Trophoblast cell (in vitro differentiated cells and primary cell): ENCODE measurements at regions not wholly inside any gene's neighbourhood (a gene's known extent, or its start where the extent isn't known, plus 50 kb on each side); places are given as distances from the start of the nearest gene placed in this dataset.

Experiments
- DNase-seq, 2 donors: peaks; one replicate each; pipeline ENCODE4 v3.0.0-alpha.2; 2016
- H2AFZ ChIP-seq: 2 replicates; pipeline ENCODE4 v1.6.1; 2013; ENCODE audit warnings: low read length, moderate library complexity, mild to moderate bottlenecking; ENCODE audit not compliant: insufficient read depth, poor library complexity
- H2AK5ac ChIP-seq: 2 replicates; pipeline ENCODE4 v1.6.1; 2013; ENCODE audit warnings: mild to moderate bottlenecking, low read length
- H2BK120ac ChIP-seq: 2 replicates; pipeline ENCODE4 v1.6.1; 2013; ENCODE audit warnings: low read length, mild to moderate bottlenecking, moderate library complexity; ENCODE audit not compliant: insufficient read depth, poor library complexity
- H2BK12ac ChIP-seq: 2 replicates; pipeline ENCODE4 v1.6.1; 2013; ENCODE audit warnings: mild to moderate bottlenecking, low read length, moderate library complexity
- H2BK5ac ChIP-seq: 2 replicates; pipeline ENCODE4 v1.6.1; 2013; ENCODE audit warnings: low read length, low read depth, moderate library complexity, mild to moderate bottlenecking; ENCODE audit not compliant: poor library complexity
- H3K14ac ChIP-seq: 2 replicates; pipeline ENCODE4 v1.6.1; 2013; ENCODE audit warnings: mild to moderate bottlenecking, low read length
- H3K18ac ChIP-seq: 2 replicates; pipeline ENCODE4 v1.6.1; 2013; ENCODE audit warnings: mild to moderate bottlenecking, low read length
- H3K23ac ChIP-seq: 2 replicates; pipeline ENCODE4 v1.6.1; 2013; ENCODE audit warnings: low read length
- H3K27ac ChIP-seq: 2 replicates; pipeline ENCODE4 v1.5.1; 2013; ENCODE audit warnings: low read depth, mild to moderate bottlenecking, inconsistent platforms, low read length, moderate library complexity
- H3K27me3 ChIP-seq: 2 replicates; pipeline ENCODE4 v1.6.1; 2013; ENCODE audit warnings: inconsistent platforms, mild to moderate bottlenecking, low read length, moderate library complexity; ENCODE audit not compliant: insufficient read depth
- H3K36me3 ChIP-seq, 2 experiments: 1 replicate in 1 of 2; 2 replicates in 1 of 2; pipeline ENCODE4 v1.6.1; 2013; ENCODE audit warnings: low read length in 2 of 2, mild to moderate bottlenecking in 2 of 2, moderate library complexity in 1 of 2; ENCODE audit not compliant: insufficient read depth in 2 of 2, control insufficient read depth in 1 of 2
- H3K4ac ChIP-seq: 2 replicates; pipeline ENCODE4 v1.6.1; 2013; ENCODE audit warnings: low read depth, mild to moderate bottlenecking, low read length, moderate library complexity
- H3K4me1 ChIP-seq, 2 experiments: 1 replicate in 1 of 2; 2 replicates in 1 of 2; pipeline ENCODE4 v1.6.1; 2013; ENCODE audit warnings: low read length in 2 of 2, mild to moderate bottlenecking in 2 of 2, moderate library complexity in 1 of 2; ENCODE audit not compliant: insufficient read depth in 2 of 2, control insufficient read depth in 1 of 2
- H3K4me2 ChIP-seq: 2 replicates; pipeline ENCODE4 v1.6.1; 2013; ENCODE audit warnings: inconsistent platforms, mild to moderate bottlenecking, low read length, moderate library complexity
- H3K4me3 ChIP-seq: 2 replicates; pipeline ENCODE4 v1.5.1; 2013; ENCODE audit warnings: mild to moderate bottlenecking, low read depth, low read length, inconsistent platforms
- H3K79me1 ChIP-seq: one replicate; pipeline ENCODE4 v1.6.1; 2013; ENCODE audit warnings: low read length
- H3K79me2 ChIP-seq: 2 replicates; pipeline ENCODE4 v1.6.1; 2013; ENCODE audit warnings: low read length, mild to moderate bottlenecking; ENCODE audit not compliant: control insufficient read depth, insufficient read depth, poor library complexity
- H3K9ac ChIP-seq: 2 replicates; pipeline ENCODE4 v1.6.1; 2013; ENCODE audit warnings: mild to moderate bottlenecking, low read length
- H3K9me3 ChIP-seq: 2 replicates; pipeline ENCODE4 v1.6.1; 2013; ENCODE audit warnings: low read depth, mild to moderate bottlenecking, control low read depth, inconsistent platforms, low read length; ENCODE audit not compliant: insufficient read depth
- H4K12ac ChIP-seq: 2 replicates; pipeline ENCODE4 v1.6.1; 2013; ENCODE audit warnings: low read depth, mild to moderate bottlenecking, low read length, moderate library complexity
- H4K8ac ChIP-seq: 2 replicates; pipeline ENCODE4 v1.6.1; 2013; ENCODE audit warnings: low read depth, mild to moderate bottlenecking, low read length, moderate library complexity
- H4K91ac ChIP-seq: one replicate; pipeline ENCODE4 v1.6.1; 2013; ENCODE audit warnings: low read depth, mild to moderate bottlenecking, low read length, moderate library complexity
- WGBS: extraction: QIAGEN DNeasy Blood & Tissue Kit; methylation state at CpG from one replicate; pipeline ENCODE4 v1.1.7; 2013; ENCODE audit warnings: missing lambda C conversion rate; ENCODE audit not compliant: insufficient read length, insufficient coverage; ENCODE audit errors: extremely low coverage; 5-methylcytosine and 5-hydroxymethylcytosine counted together

DNA sequence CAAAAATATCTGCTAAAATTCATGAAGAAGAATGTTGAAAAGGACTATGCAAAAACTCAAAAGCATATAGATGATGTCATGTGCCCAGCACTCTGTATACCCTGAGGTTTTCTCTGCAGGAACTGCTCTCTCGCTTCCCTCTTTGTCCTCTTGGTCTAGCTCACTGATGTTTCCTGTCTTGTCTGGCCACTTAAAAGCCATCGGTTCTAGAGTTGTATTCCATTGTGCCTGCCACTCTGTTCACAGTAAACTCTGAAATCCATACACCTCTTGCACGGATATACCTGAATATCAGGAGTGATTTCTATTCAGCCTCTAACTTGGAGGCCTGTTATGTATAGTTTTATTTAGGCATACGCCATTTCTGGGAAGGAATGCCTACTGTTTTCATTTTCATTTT lies 101.0 kb upstream of the CNTNAP4 start:
- no peak overlapping the region for H3K4ac ChIP-seq
- no peak overlapping the region for H4K12ac ChIP-seq
- no peaks in the 10 kb centered on the region for H3K79me1 ChIP-seq
- no peaks in the 10 kb centered on the region for H3K4me1 ChIP-seq
- H3K18ac ChIP-seq: no peak overlapping the region
- H3K9ac ChIP-seq: no peak overlapping the region
- WGBS: no CpG with 5 or more reads among the region's 4 CpGs
- H3K4me3 ChIP-seq: no peak overlapping the region
- H2BK12ac ChIP-seq: no peak overlapping the region
- no peak overlapping the region for H4K91ac ChIP-seq
- no peak overlapping the region for H2BK120ac ChIP-seq
- H3K36me3 ChIP-seq: no peaks in the 10 kb centered on the region
- H4K8ac ChIP-seq: no peak overlapping the region
- H3K14ac ChIP-seq: no peak overlapping the region
- H3K27me3 ChIP-seq: no peaks in the 10 kb centered on the region
- no peak overlapping the region for H2AK5ac ChIP-seq
- H3K79me2 ChIP-seq: no peaks in the 10 kb centered on the region
- H3K23ac ChIP-seq: no peak overlapping the region
- H3K27ac ChIP-seq: no peak overlapping the region
- DNase-seq: no peak
- H3K9me3 ChIP-seq: no peaks in the 10 kb centered on the region
- H2BK5ac ChIP-seq: no peak overlapping the region
- no peak overlapping the region for H3K4me2 ChIP-seq
- H2AFZ ChIP-seq: no peak overlapping the region

DNA sequence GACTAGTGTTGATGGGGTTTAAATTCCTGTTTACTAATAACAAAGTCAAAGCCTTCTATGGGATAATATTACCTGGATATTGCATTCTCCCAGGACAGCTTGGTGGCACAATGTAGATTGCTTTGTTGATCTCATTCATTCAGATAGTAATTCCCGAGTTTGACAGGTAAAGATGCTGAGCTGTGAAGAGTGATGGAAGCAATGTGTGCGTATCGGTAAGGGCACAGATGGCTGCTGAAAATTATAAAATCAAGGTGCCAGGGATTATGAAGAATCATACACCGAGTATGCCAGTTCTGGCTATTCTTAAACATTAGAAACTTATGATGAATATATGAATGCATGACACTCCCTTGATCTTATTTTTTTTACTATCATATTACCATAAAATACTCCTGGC lies 100.6 kb upstream of the CNTNAP4 start:
- WGBS: no CpG with 5 or more reads among the region's 4 CpGs
- no peak overlapping the region for H2BK120ac ChIP-seq
- no peaks in the 10 kb centered on the region for H3K27me3 ChIP-seq
- H2AK5ac ChIP-seq: no peak overlapping the region
- H2BK5ac ChIP-seq: no peak overlapping the region
- H3K27ac ChIP-seq: no peak overlapping the region
- H2BK12ac ChIP-seq: no peak overlapping the region
- H3K14ac ChIP-seq: no peak overlapping the region
- no peaks in the 10 kb centered on the region for H3K4me1 ChIP-seq
- no peak overlapping the region for H3K18ac ChIP-seq
- H3K4ac ChIP-seq: no peak overlapping the region
- no peak overlapping the region for H3K9ac ChIP-seq
- no peaks in the 10 kb centered on the region for H3K79me2 ChIP-seq
- H3K9me3 ChIP-seq: no peaks in the 10 kb centered on the region
- H4K12ac ChIP-seq: no peak overlapping the region
- H3K79me1 ChIP-seq: no peaks in the 10 kb centered on the region
- H4K91ac ChIP-seq: no peak overlapping the region
- no peak overlapping the region for H2AFZ ChIP-seq
- no peak for DNase-seq
- H3K4me2 ChIP-seq: no peak overlapping the region
- no peak overlapping the region for H4K8ac ChIP-seq
- H3K23ac ChIP-seq: no peak overlapping the region
- no peaks in the 10 kb centered on the region for H3K36me3 ChIP-seq
- H3K4me3 ChIP-seq: no peak overlapping the region

DNA sequence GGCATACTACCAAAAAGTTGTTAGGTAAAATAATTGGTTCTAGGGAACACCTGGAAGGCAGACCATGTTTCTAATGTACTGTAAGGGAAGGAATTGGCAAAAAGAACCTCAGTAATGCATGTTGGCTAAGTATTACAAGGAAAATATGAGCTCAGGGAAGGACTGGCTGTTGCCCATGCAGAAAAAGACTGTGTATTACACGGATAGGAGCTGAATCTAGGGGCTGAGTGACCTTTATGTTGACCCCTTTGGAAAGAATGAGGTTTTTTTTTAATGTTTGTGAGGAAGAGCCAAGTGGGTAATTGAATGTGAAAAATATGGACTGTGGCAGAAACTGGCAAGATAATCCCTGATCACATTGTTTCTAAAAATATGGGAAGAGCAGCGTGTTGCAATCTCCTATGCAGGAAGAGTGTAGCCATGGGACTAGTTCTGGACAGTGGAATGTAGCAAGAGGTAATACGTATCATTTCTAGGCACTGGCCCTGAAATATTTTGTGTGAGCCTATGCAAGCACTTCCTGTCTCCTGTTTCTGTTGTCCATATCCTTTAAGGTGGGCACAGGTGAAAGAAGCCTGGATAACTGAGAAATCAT lies 95.1 kb upstream of the CNTNAP4 start:
- Histone ChIP-seq H3K79me1 (no peaks in the 10 kb centered on the region), H3K9ac (no peak overlapping the region)
- no CpG with 5 or more reads among the region's 3 CpGs for WGBS

DNA sequence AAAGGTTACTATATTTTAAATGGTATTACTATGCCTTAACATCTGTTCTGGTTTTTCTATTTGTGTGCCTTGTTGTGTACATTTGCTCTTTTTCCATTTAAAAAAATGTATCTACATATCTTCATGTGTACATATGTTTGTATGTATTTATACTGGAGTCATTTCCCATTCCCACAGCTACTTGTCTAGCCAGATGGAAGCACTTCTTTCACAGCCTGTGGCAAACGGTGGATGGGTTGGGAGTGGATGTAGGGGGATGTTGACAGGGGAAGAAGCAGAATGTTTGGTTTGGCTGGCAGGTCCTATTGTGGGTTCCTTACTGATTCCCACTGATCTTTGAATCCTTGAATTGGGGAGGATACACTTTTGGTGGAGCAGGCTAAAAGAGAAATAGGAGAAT lies 93.6 kb upstream of the CNTNAP4 start:
- Histone ChIP-seq H3K36me3 (no peaks in the 10 kb centered on the region), H4K91ac (no peak overlapping the region), H2AK5ac (no peak overlapping the region), H3K4ac (no peak overlapping the region), H2BK5ac (no peak overlapping the region), H3K9ac (no peak overlapping the region), H3K27me3 (no peaks in the 10 kb centered on the region), H2BK120ac (no peak overlapping the region), H3K27ac (no peak overlapping the region), H2AFZ (no peak overlapping the region), H3K14ac (no peak overlapping the region), H3K4me3 (no peak overlapping the region), H3K18ac (no peak overlapping the region), H3K9me3 (no peaks in the 10 kb centered on the region), H3K79me1 (no peaks in the 10 kb centered on the region), H2BK12ac (no peak overlapping the region), H4K12ac (no peak overlapping the region), H4K8ac (no peak overlapping the region), H3K4me1 (no peaks in the 10 kb centered on the region), H3K79me2 (no peaks in the 10 kb centered on the region), H3K4me2 (no peak overlapping the region), H3K23ac (no peak overlapping the region)
- no CpG with 5 or more reads among the region's 1 CpG for WGBS
- no peak for DNase-seq

More for the DNA sequence above, 95.1 kb upstream of the CNTNAP4 start:
- no peak overlapping the region for H4K91ac ChIP-seq
- no peak overlapping the region for H2BK12ac ChIP-seq
- no peaks in the 10 kb centered on the region for H3K9me3 ChIP-seq
- H3K4me2 ChIP-seq: no peak overlapping the region
- H2BK5ac ChIP-seq: no peak overlapping the region
- H3K79me2 ChIP-seq: no peaks in the 10 kb centered on the region
- H3K18ac ChIP-seq: no peak overlapping the region
- no peaks in the 10 kb centered on the region for H3K36me3 ChIP-seq
- H3K4me1 ChIP-seq: no peaks in the 10 kb centered on the region
- no peak overlapping the region for H4K8ac ChIP-seq
- no peak overlapping the region for H3K4ac ChIP-seq
- H3K4me3 ChIP-seq: no peak overlapping the region
- H4K12ac ChIP-seq: no peak overlapping the region
- H2BK120ac ChIP-seq: no peak overlapping the region
- H2AFZ ChIP-seq: no peak overlapping the region
- H3K27me3 ChIP-seq: no peaks in the 10 kb centered on the region
- H2AK5ac ChIP-seq: no peak overlapping the region
- H3K23ac ChIP-seq: no peak overlapping the region
- no peak for DNase-seq
- H3K27ac ChIP-seq: no peak overlapping the region
- H3K14ac ChIP-seq: no peak overlapping the region
